NCI-H1417 treated with DMSO at 0.1 percent for 48 hours (cell line): ENCODE measurements at regions not wholly inside any gene's neighbourhood (a gene's known extent, or its start where the extent isn't known, plus 50 kb on each side); places are given as distances from the start of the nearest gene placed in this dataset.

Source experiments
- DNase-seq: peaks from one replicate; lab custom pipeline; 2025; lab: John Stamatoyannopoulos, UW

DNA sequence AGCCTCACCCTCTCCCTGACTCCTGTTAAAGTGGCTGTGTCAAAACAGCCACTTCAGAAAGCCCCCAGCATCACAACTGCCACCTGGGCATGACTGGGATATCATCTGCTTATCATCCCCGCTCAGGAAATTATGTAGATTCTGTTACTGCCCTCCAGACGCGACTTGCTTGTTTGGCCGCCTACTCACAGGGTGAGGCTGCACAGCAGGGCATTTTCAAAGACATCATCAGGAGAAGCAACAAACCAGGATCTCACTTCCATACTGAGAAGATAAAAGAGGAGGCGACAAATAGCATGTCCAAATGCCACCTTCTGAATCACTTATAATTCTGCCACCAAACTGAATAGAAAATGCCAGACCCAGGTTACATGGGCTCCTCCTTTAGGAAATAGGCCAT lies 94.8 kb downstream of the MIS18A start:
- DNase-seq = no peak

DNA sequence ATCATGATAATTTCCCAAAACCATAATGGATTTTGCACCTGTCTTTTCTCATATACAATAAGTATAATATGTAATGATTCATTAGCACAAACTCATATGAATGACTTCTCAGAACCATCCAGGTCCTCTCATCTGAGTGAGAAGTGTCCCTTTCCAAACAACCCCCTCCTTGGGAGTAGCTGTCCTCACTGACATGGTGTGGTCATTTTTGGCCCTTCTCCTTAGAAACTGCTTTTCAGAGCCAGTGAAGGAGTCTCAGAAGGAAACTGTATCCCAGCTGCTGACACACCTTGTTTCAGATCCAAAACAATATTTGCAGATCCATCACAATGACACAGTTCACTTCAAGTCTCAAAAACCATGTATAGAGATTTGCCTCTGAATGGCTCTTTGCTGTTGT lies 95.5 kb downstream of the MIS18A start:
- no peak for DNase-seq

DNA sequence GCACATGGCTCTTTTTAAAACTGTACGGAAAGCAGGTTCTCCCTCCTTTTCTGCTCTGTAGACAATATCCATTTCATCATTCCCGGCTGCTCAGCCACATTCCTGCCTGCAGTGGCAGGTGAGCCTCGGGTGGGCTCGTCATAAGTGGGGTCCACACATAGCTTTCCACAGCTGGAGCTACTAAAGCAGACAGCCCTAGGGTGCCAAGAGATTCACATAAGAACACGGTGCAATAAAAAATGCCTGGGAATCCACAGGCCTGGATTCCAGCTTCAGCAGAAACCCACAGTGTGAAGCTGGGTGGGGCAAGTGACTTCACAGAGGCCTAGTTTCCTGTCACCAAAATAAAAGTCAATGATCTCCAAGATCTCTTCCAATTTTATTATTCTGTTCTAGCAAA lies 96.4 kb downstream of the MIS18A start:
- no peak for DNase-seq

DNA sequence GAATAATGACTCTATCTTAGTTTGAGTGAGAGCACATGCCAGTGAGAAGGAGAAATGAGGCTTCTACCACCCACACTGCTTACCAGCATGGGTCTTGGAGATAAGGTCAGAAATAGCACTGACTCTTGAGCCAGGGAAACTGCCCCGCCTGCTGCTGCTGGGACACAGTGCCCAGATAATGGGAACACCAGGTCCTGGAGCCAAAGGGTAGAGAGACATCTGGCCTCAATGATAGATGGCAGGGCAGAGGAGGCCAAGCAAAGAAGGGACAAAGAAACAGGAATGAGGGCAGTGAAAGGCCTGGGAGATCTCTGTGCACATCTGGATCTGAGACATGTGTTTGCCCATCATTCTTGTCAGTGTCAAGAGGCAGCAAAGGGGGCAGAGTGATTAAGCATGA lies 97.4 kb downstream of the MIS18A start:
- no peak for DNase-seq

DNA sequence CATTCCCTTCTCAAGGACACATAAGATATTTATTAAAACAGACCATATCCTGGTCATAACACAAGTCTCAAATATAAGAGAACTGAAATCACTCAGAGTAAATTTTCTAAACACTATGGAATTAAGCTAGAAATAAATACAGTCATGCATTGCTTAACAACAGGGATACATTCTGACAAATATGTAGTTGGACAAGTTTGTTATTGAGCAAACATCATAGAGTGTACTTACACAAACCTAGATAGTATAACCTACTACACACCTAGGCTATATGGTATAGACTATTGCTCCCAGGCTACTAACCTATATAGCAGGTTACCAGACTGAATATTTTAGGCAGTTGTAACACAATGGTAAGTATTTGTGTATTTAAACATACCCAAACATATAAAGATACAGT lies 104.0 kb downstream of the MIS18A start:
- no peak for DNase-seq

DNA sequence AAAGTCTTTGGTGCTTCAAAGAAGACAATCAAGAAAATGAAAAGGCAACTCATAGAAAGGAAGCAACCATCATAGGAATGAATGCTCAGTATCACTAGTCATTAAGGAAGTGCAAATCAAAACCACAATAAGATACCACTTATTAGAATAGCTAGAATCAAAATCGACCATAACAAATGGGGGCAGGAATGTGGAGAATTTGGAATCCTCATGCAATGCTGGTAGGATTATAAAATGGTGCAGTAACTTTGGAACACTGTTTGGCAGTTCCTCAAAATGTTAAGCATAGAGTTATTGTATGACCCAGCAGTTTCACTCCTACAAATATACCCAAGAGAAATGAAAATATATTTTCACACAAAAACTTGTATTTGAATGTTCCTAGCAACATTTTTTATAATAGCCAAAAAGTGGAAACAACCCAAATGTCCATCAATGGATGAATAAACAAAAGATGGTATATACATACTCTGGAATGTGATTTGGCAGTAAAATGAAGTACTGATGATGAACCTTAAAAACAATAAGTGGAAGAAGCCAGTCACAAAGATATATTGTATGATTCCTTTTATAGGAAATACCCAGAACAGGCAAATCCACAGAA lies 105.6 kb downstream of the MIS18A start:
- DNase-seq = no peak

DNA sequence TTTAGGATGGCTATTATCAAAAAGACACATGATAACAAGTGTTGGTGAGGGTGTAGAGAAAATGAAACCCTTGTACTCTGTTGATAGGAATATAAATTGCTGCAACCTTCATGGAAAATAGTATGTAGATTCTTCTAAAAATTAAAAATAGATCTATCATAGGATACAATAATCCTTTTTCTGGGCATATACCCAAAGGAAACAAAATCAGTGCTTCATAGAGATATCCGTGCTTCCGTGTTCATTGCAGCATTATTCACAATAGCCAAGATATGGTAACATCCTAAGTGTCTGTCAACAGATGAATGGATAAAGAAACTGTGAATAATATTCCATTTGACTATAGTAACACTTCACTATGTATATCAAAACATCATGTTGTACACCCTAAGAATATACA lies 106.7 kb downstream of the MIS18A start:
- no peak for DNase-seq

DNA sequence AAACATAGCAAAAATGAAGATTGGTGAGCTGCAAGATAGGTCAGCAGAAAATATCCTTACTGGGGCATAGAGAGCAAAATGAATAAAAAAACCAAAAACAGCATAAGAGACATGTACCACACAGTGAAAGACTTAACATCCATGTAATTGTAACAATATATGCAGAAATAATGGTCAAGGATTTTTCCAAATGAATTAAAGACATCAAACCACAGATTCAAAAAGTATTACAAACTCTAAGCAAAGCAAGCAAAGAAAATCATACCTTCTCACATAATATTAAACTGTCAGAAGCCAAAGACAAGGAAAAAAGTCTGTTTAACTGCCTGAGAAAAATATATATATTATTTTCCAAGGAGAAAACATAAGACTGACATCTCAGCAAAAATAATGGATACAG lies 111.3 kb downstream of the MIS18A start:
- DNase-seq = no peak

DNA sequence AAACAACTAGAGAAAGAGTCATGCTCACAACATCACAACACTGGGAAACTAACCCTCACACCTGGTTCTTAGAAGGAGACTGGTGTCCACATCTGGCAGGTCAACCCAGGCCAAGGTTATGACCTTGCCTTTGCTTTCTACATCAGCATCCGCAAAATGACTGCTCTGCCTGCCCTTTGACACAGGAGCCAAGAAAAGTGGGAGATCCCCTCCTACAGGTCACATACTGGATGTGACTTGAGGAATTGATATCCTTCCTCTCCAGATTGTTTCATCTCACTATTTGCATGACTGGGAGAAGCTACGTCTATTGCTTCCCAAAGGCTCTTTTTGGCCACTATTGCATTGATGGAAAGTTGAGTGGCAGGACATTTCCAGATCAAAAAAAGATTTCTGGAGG lies 115.5 kb downstream of the MIS18A start:
- DNase-seq = no peak

DNA sequence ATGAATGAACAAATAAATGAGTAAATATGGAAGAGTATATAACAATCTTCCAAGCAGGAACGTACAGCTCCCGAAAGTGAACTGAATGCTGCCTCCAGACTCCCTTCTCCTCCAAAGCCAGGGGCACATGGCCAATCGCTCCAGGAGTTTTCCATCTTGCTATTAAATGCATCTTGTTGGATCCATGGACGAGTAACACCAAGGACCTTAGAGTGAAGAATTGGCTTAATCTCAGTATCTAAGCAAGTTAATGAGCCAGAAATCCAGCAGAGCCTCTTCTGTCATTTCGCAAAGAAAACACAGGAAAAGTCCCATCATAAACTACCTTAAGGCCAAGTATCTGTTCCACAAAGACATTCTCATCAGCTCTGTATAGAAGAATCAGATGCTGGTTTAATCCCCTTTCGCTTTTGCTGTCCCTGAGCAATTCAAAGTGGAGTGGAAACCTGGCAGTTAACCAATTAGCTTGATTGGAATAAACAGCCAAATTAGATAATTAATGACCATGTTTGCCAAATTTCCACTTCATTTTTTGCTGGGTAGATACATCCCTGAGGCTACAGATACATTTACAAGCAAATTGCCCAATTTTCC lies 116.0 kb downstream of the MIS18A start:
- no peak for DNase-seq

DNA sequence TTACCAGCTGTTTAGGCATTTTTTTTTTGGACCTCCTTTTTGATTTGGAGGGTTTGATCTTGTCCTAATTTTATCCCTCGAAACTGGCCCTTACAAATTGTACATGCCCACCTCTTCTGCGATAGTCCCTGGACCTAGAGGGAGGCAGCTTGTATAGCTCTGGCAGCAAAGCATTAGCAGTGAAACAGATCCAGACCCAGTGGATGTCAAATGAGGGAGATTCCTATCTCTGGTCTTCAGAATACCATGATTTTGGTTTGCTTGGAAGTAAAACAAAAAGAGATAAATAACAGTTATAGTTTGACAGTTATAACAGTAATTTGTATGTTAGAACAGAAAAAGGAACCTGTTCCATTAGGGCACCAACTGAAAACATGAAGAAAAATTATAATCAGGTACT lies 123.6 kb downstream of the MIS18A start:
- no peak for DNase-seq

DNA sequence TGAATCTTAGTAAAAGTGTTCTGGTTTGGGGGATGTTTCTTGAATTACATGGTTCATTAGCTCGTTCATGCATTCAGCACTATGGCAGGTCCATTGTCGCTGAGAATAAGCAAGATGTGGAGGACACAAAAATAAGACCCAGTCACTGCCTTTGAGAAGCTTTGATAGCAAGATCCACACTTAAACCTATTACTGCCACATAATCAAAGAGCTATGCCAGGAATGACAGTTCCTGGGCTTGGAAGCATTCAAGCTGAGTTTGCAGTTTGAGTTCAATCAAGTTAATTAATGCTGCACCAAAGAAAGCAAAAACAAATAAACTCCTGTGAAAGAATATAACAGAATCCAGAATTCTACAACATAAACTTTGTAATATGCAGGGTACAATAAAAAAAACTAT lies 131.8 kb downstream of the MIS18A start:
- DNase-seq = no peak

DNA sequence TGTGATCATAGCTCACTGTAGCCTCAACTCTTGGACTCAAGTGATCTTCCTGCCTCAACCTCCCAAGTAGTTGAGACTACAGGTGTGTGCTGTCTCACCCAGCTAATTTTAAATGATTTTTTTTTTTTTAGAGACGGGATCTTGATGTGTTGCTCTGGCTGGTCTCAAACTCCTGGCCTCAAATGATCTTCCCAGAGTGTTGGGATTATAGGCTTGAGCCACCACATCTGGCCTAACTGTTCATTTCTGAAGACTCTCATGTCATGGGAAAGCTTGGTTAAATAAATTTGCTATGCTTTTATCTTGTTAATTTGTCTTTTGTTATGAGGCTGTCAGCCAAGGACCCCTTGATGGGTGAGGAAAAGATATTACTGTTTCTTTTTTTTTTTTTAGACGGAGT lies 134.0 kb downstream of the MIS18A start:
- DNase-seq = no peak

DNA sequence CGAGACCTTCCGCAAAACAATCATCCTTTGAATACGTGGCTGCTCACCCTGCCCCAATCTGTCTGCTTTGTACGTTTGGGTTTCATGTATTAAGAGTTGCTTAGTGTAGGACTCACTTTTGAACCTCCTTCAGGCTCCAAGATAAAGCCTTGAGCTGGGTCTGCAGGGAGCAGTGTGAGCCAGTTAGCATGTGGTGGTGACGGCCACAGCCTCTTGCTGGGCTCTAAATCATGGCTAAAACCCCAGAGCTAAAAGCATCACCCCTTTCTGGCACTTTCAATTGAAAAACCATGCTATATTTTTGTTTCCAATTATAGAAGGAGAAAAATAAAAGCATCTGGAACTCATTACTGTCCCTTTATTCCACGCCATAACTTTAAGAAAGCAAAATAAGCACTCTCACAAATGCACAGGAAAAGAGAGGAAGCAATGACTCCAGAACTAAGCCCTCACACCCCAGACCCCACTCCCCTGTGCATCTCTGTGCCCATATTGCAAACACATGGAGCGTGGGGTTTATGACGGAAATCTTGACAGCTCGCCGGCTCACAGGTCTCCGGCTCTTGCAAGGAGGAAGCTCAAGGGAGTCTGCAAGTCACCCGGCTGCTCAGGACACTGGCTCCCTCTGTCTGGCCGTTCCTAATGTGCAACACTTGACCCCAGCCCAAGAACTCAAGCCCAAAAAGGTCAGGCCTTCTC lies 135.5 kb downstream of the MIS18A start:
- DNase-seq = no peak

DNA sequence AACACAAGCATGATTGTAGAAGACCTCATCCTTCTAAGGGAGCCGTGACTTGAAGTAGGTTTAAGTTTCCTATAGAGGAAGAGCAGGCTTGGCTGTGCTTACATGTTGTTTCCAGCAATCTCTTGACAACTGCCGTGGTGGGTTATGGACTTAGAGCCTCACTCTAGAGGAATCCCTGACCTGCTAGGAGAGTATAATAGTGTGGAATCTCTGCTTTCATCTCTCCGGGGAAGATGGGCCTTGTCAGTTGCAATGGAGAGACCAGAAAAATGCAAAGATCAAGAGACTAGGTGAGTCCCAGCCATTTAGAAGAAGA lies 137.6 kb downstream of the MIS18A start:
- no peak for DNase-seq

DNA sequence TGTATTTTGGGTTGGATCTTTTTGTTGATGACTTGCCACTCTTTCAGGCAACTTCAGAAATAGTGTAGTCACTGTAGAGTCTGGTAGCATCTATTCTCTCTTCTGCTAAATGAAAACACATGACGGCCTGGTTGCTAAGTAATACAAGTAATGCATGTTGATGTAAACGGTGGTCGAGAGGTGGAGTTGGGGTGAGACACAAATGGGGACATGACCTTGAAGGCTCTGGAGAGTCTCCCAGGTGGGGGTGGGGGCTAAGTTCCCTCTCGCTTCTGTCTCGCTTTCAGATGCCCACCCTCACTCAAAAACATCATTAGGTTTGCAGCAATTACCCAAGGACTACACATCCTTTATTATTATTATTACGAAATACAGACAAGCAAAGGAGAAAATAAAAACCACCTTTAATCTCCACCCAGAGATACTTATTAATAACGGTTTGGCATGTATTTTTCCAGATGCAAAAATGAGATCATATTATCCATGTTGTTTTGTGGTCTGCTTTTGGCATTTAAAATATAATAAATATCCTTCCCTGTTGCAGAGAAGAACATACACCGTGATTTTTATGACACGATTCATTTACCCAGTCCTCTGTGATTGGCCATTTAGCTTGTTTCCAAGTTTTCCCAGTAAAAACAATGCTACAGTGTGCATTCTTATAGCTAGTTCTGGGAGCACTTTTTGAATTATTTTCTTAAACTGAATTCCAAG lies 138.1 kb downstream of the MIS18A start:
- no peak for DNase-seq

DNA sequence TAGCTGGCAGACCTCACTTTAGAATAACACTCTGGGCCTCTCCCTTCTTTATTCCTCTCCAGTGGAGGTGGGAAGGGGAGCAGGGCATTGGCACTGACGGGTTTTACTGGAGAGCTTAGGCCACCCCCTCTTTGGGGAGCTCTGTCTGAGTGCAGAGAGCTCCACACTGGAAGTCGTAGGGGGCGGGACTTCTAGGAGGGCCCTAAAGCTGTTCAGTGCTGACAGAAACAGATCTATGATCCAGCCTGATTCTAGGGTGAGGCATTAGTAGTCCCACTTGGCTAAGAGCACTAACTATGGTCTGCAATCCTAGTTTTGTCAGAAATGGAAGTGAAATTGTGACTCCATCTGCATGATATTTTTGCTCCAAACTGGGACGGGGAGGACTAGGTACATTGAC lies 138.7 kb downstream of the MIS18A start:
- no peak for DNase-seq

DNA sequence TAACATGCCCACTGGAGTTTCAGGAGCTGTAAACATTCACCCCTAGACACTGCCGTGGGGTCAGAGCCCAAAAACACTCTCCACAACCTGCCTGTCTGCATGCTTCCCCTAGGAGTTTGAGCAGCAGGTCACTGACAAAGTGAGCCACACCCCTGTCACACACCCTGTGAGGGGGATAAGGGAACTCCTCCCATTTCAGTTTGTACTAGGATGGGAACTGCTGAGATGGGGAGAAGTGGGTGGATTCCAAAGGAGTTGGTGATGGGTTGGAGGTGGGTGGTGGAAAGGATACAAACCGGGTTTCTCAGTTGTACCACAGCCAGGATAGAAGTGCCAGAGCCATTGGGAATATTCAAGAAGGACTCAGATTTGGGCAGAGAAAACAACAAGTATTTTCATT lies 140.2 kb downstream of the MIS18A start:
- DNase-seq = no peak

DNA sequence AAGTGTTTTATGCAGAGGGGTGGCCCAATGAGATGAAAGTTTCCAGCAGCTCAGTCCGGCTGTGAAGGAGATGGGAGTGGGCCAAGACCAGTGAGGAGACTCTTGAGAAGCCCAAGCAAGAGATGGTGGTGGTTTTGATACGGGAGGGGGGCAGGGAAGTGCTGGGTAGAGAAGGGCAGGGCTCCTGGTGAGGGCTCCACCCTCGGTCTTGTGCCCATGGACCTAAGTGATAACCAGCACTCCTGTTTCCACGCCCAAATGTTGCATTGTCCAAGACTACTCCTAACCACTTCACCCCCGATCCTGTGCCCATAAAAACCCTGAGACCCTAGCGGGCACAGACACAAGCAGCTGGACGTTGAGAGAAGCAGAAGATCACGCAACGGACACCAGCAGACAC lies 140.9 kb downstream of the MIS18A start:
- DNase-seq = no peak

DNA sequence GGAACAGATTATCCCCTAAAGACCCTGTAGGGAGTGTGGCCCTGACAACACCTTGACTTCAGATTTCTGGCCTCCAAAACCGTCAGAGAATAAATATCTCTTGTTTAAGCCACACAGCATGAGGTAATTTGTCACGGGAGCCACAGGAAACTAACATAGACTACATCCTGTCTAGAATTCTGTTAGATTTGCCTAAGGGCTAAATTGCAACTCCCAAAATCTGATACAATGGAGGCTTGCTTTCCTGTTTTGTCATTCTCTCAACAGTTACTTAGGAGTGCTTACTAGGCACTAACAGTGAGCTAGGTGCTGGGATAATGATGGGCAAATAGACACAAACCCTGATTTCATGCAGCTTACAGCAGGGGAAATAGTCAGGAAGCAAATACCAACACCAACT lies 141.6 kb downstream of the MIS18A start:
- DNase-seq = peak; percentile 68

DNA sequence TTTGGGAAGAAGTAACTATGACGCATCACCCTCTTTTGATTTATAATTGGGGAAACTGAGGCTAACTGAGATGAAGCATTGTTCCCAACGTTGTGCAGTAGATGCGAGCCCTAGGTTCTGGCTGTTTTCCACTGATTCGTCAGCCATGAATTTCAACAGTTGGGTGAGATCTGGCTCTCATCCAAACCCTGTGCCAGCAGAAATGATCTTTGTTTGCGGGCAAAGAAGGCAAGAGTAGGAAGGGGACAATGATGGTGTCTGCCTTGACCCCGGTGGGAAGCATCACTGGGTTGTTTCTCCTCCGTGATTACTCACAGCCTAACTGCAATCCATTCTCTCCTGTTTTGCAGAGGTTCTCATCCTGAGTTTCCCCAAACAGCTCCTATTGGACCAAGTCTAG lies 142.3 kb downstream of the MIS18A start:
- DNase-seq = no peak

DNA sequence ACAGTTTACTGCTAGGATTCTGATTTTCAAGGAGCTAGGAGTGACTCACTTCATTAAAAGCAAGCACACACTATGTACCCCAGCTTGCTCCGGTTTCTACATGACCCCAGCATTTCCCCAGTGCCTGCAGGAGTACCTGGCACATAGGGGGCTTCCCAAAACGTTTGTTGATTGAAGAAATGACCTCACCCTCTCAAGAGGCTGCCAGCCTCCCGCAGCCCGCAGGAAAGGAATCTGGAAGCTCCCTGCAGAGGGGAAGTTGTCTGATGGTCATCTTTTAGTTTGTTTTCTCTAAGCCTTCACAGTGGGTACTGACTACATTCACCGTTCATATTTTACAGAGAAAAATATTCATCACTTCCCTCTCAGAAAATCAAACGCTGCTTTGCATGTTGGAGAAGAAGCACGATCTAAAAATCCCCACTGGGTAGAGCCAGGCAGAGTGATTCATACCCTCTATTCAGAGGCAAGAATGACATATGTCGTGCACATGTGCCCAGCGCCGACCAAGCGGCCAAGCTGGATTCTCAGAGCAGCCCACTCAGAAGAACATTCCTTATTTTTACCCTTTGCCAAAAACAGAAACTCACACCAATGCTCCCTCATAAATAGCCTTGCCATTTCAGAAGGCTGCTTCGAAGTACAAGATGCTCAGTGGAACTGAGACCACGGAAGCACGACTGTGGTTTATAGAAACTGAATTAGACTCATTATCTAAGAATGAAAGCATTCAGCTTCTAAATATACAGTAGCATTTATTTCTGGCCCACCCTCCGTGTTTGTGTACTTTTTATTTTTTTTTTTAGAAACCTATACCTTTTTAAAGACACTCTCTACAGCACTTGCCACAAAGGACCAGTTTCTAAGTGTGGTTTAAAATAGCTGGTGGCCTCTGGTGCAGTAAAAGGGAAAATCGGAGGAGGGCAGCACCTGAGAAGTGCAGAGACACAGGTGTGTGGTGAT lies 143.2 kb downstream of the MIS18A start:
- DNase-seq = no peak
